ENCODE measurements at regions not wholly inside any gene's neighbourhood (a gene's known extent, or its start where the extent isn't known, plus 50 kb on each side); places are given as distances from the start of the nearest gene placed in this dataset.
"Not testable (repeated sequence)": the region's sequence is repeated elsewhere in the genome, so short reads cannot be mapped to it uniquely, and the experiment has no call there.

GRCh38 chrX:115357326-115358120 lies 68.0 kb downstream of the LUZP4 start:
- no peak overlapping the region for H3K4me3 ChIP-seq (ENCODE audit: control insufficient read depth, low read depth, low read length)
- DNase-seq (ENCODE audit: low read depth) = no peak
- TF ChIP-seq CTCF (conservative IDR thresholded peaks at IDR 0.05; ENCODE audit: control insufficient read depth, insufficient read depth, low read depth, low read length) = no peak

- not testable (repeated sequence) for DNase-seq (ENCODE audit: low read depth)
Observed at GRCh38 chrX:115359508-115359907, 70.0 kb downstream of the LUZP4 start.

GRCh38 chrX:115360220-115360781 lies 70.8 kb downstream of the LUZP4 start:
- DNase-seq (ENCODE audit: low read depth) = peak; percentile 35
- no peak for TF ChIP-seq CTCF (conservative IDR thresholded peaks at IDR 0.05; ENCODE audit: control insufficient read depth, insufficient read depth, low read depth, low read length)
- H3K4me3 ChIP-seq (ENCODE audit: control insufficient read depth, low read depth, low read length) = no peak overlapping the region

More at GRCh38 chrX:115359508-115359907, 70.0 kb downstream of the LUZP4 start:
- not testable (repeated sequence) for H3K4me3 ChIP-seq (ENCODE audit: control insufficient read depth, low read depth, low read length)

- H3K4me3 ChIP-seq (ENCODE audit: control insufficient read depth, low read depth, low read length) = no peak overlapping the region
- peak; percentile 26 for DNase-seq (ENCODE audit: low read depth)
- no peak for TF ChIP-seq CTCF (conservative IDR thresholded peaks at IDR 0.05; ENCODE audit: control insufficient read depth, insufficient read depth, low read depth, low read length)
Observed at GRCh38 chrX:115362334-115363095, 73.0 kb downstream of the LUZP4 start.

GRCh38 chrX:115363372-115363771 lies 73.9 kb downstream of the LUZP4 start:
- DNase-seq (ENCODE audit: low read depth) = no peak
- TF ChIP-seq CTCF (conservative IDR thresholded peaks at IDR 0.05; ENCODE audit: control insufficient read depth, insufficient read depth, low read depth, low read length) = no peak
- H3K4me3 ChIP-seq (ENCODE audit: control insufficient read depth, low read depth, low read length) = no peak overlapping the region

GRCh38 chrX:115363897-115364296 lies 74.4 kb downstream of the LUZP4 start:
- no peak for TF ChIP-seq CTCF (conservative IDR thresholded peaks at IDR 0.05; ENCODE audit: control insufficient read depth, insufficient read depth, low read depth, low read length)
- no peak for DNase-seq (ENCODE audit: low read depth)
- H3K4me3 ChIP-seq (ENCODE audit: control insufficient read depth, low read depth, low read length) = no peak overlapping the region

GRCh38 chrX:115364670-115365069 lies 75.2 kb downstream of the LUZP4 start:
- no peak overlapping the region for H3K4me3 ChIP-seq (ENCODE audit: control insufficient read depth, low read depth, low read length)
- TF ChIP-seq CTCF (conservative IDR thresholded peaks at IDR 0.05; ENCODE audit: control insufficient read depth, insufficient read depth, low read depth, low read length) = no peak
- no peak for DNase-seq (ENCODE audit: low read depth)
